Stimulated activated naive CD4-positive, alpha-beta T cell (primary cell): ENCODE measurements at regions not wholly inside any gene's neighbourhood (a gene's known extent, or its start where the extent isn't known, plus 50 kb on each side); places are given as distances from the start of the nearest gene placed in this dataset.
"Not testable (repeated sequence)": the region's sequence is repeated elsewhere in the genome, so short reads cannot be mapped to it uniquely, and the experiment has no call there.

Experiments
- DNase-seq, 6 experiments: peaks; one replicate each; lab custom pipeline; 2025; lab: John Stamatoyannopoulos, UW

- DNase-seq = not testable (repeated sequence)
Observed at GRCh38 chr5:7297821-7298220, 98.1 kb upstream of the ADCY2 start.

- DNase-seq = not testable (repeated sequence)
Observed at GRCh38 chr5:7299731-7300130, 96.2 kb upstream of the ADCY2 start.

- not testable (repeated sequence) for DNase-seq
Observed at GRCh38 chr5:7305000-7305674, 90.8 kb upstream of the ADCY2 start.

- not testable (repeated sequence) for DNase-seq
Observed at GRCh38 chr5:7306556-7306955, 89.4 kb upstream of the ADCY2 start.

GRCh38 chr5:7307709-7308108 is 88.2 kb upstream of the ADCY2 start:
- not testable (repeated sequence) for DNase-seq

- not testable (repeated sequence) for DNase-seq
Observed at GRCh38 chr5:7309715-7310114, 86.2 kb upstream of the ADCY2 start.

GRCh38 chr5:7310656-7311055 is 85.3 kb upstream of the ADCY2 start:
- not testable (repeated sequence) for DNase-seq

- DNase-seq = no peak
Observed at GRCh38 chr5:7315118-7315517, 80.8 kb upstream of the ADCY2 start.

GRCh38 chr5:7317751-7318150 is 78.2 kb upstream of the ADCY2 start:
- no peak for DNase-seq

- DNase-seq = no peak
Observed at GRCh38 chr5:7320701-7321301, 75.1 kb upstream of the ADCY2 start.

- no peak for DNase-seq
Observed at GRCh38 chr5:7321724-7322123, 74.2 kb upstream of the ADCY2 start.

- no peak for DNase-seq
Observed at GRCh38 chr5:7324919-7325318, 71.0 kb upstream of the ADCY2 start.

- no peak for DNase-seq
Observed at GRCh38 chr5:7325975-7326913, 69.7 kb upstream of the ADCY2 start.

GRCh38 chr5:7329141-7329540 is 66.8 kb upstream of the ADCY2 start:
- DNase-seq = no peak

GRCh38 chr5:7329712-7330111 is 66.2 kb upstream of the ADCY2 start:
- no peak for DNase-seq

GRCh38 chr5:7330256-7330655 is 65.7 kb upstream of the ADCY2 start:
- no peak for DNase-seq

GRCh38 chr5:7331131-7331530 is 64.8 kb upstream of the ADCY2 start:
- no peak for DNase-seq
